ENCODE measurements at regions not wholly inside any gene's neighbourhood (a gene's known extent, or its start where the extent isn't known, plus 50 kb on each side); places are given as distances from the start of the nearest gene placed in this dataset.

GRCh38 chr3:148092624-148093347 lies 604.9 kb upstream of the AGTR1 start:
- DNase-seq, result no peak

DNA sequence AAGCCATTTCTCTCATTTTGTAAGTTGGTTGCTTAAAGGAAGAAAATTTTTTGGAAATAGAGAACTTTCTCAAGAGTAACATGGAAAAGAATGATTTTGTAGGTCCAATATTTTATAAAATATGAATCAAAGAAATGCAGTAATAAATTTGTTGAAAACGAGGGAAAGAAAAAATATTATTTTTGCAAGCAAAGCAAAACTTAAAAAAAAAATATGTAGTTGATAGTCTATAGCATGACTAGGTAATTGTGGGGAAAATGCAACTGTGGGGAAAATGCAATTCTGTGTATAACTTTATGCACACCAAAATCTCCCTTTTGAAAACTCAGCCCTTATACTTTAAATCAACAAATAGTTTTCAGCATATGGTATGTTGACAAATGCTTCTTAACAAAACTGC lies 604.0 kb upstream of the AGTR1 start:
- DNase-seq, result no peak

GRCh38 chr3:148095962-148096361 lies 601.7 kb upstream of the AGTR1 start:
- DNase-seq, result no peak

DNA sequence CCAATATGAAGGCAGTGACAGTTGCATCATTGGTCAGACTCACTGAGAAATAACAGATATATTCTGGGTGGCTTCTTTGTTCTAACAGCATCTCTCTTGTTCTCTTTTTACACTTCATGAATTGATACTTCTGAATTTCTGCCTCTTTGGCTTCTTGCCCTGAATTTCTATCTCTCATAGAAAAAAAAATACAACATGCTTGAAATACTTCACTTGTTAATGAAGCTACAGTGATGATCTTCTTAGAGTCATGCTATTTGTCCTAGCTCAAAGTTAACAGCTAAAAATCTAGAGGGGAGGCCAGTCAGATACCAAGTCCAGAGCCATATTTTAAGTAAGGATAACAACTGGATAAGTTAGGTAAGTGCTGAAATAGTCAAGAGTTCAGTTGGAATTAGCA lies 597.2 kb upstream of the AGTR1 start:
- DNase-seq, result no peak

- DNase-seq, result peak; percentile 45
Observed at GRCh38 chr3:148101061-148101460, 596.6 kb upstream of the AGTR1 start.

DNA sequence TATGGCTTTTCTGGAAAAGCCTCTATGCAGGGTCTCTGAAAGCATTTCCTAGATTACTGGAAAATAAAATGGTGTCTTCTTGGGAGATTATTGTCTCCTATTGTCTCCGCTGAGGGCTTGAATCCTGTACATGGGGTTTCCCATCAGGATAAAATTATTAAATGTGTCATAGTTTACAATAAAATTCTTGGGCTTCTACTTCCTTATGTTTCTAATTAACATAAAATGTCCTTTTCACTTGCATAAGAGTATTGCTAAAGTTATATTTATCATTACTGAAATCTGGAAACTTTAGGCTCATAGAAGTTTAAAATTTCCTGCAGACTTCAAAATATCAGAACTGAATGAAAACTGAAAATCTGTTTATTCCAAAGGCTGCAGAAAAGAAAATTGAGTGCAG lies 595.5 kb upstream of the AGTR1 start:
- DNase-seq, result no peak

DNA sequence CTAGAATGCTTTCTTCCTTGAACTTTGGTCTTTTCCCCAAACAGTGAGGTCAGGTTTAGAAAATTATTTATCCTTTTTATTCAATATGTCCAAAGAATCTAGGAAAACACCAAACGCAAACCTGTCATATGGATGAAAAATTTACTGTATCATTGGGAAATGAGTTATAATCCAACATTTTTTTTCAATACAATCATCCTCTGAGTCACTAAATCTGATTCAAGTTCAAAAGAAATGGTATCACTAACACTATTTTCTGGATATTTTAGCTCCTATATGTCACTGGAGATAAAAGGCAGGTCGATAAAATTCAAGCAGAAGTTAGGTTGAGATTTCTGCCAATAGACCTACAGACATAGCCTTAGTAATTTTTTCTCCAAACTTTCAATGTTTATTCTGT lies 591.6 kb upstream of the AGTR1 start:
- DNase-seq, result no peak

- DNase-seq, result no peak
Observed at GRCh38 chr3:148126956-148127355, 570.7 kb upstream of the AGTR1 start.

DNA sequence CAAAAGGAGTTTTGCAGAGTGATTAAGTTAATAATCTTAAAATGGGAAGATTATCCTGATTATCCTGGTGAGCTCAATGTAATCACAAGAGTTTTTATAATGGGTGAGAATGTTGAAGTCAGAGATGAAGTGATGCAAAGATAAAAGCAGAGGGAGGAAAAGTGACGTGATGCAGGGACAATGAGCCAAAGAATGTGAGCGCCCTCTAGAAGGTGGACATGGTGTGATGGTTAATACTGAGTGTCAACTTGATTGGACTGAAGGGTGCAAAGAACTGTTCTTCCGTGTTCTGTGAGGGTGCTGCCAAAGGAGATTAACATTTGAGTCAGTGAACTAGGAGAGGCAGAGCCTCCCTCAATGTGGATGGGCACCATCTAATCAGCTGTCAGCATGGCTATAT lies 569.6 kb upstream of the AGTR1 start:
- no peak for DNase-seq

DNA sequence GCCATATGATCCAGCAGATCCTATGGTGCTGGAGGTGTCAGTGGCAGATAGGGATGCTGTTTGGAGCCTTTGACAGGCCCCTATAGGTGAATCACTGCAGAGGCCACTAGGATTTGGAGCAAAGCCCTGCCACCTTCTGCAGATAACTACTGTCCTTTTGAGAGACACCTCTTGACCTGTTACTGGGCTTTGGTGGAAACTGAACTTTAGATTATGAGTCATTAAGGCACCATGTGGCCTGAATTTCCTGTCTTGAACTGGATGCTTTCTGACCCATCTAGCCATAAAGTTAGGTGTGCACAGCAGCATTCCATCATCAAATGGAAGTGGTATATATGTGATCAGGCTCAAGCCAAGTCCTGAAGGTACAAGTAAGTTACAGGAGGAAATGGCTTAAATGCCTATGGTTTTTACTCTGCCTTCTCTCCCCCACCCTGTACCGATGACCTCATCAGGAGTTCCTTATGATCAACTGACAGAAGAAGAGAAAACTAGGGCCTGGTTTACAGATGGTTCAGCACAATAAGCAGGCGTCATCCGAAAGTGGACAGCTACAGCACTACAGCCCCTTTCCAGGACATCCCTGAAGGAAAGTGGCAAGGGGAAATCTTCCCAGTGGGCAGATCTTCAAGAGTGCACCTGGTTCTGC lies 565.6 kb upstream of the AGTR1 start:
- DNase-seq, result no peak

- DNase-seq, result no peak
Observed at GRCh38 chr3:148136816-148137215, 560.9 kb upstream of the AGTR1 start.

DNA sequence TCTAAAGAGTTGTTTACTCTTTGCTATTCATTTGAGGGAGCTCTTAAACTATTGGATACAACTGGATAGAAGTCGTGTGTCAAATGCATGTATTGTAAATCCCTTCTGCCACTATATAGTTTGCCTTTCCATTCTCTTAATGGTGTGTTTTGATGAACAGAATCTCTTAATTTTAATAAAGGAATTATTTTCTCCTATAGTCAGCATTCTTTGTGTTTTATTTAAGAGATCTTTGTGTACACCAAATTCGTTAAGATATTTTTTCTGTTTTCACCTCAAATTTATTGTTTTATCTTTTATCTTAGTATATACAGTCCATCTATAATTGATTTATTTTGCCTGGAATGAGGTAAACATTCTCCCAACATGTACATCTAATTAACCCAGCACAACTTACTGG lies 551.5 kb upstream of the AGTR1 start:
- DNase-seq, result no peak

- DNase-seq, result no peak
Observed at GRCh38 chr3:148146947-148147826, 550.5 kb upstream of the AGTR1 start.

DNA sequence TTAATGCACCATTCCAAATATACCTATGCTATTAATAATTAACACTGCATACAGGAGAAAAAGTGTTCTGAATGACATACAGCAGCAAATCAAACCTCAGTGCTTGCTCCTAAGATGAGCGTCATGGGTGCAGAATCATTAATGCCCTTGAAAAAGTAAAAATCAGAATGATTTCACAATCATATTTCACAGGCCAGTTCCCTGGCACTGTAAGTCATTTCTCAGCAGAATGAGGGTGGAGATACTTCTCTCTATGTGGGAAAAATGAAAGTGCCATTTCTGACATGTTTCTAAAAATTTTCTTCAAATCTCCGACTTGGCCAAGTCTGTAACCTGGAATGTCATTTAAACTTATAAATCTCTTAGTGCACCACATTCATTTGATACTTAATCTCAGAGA lies 549.8 kb upstream of the AGTR1 start:
- no peak for DNase-seq

GRCh38 chr3:148149556-148149955 lies 548.1 kb upstream of the AGTR1 start:
- DNase-seq, result no peak

DNA sequence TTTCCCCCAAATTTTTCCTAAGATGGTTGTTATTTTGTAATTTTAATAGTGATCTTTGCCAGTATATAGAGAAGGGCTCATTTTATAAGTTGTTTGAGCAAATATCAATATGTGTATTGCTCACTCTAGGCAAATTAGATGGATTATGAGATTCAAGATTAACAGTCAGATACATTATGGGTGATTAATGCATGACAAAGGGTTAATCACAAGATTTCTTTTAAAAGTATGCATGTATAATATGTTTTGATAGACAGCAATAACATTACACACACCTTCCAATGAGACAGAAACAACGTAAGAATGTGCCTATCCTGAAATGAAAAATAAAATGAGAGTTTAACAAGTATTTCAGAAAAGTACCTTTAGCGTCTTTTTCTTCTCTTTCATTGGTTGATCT lies 547.6 kb upstream of the AGTR1 start:
- DNase-seq, result no peak

- no peak for DNase-seq
Observed at GRCh38 chr3:148158210-148158609, 539.5 kb upstream of the AGTR1 start.

GRCh38 chr3:148162132-148162531 lies 535.6 kb upstream of the AGTR1 start:
- no peak for DNase-seq

DNA sequence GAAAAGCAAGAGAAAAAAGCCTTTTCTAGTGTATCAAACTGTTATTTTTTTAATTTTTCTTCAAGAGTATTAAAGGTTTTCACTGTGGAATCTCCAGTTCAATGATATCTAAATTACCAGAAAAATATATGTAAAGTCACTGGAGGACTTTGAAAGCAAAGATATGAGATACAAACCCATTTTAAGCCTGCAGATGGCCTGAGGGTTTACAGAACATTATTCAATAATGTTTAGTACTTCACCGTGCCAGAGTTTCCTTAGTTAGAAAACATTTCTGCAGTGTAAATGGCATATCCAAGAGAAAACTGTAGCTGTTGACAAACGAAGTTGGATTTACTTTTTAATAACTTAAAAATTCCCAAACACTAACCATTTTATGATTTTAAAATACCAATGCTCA lies 529.4 kb upstream of the AGTR1 start:
- DNase-seq, result no peak

GRCh38 chr3:148173851-148174250 lies 523.9 kb upstream of the AGTR1 start:
- no peak for DNase-seq

GRCh38 chr3:148175214-148175613 lies 522.5 kb upstream of the AGTR1 start:
- no peak for DNase-seq

DNA sequence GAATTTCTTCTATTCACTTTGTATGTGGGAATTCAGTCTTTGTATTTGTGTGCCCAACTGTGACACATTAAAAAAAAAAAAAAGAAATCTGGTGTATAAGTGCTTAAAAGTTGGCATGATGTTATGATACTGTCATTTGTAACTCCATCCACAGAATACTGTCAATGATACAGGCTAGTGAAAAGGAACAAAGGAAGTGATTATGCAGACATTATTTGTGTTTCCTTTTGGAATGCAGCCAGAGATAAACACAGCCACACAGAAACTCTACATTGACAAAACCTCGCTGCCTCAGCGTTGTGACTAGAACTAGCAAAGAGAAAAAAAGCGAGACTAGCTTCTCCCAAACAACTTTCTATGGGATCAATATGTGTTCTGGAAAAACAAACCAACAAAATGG lies 519.2 kb upstream of the AGTR1 start:
- DNase-seq, result no peak

GRCh38 chr3:148184798-148185197 lies 512.9 kb upstream of the AGTR1 start:
- no peak for DNase-seq

DNA sequence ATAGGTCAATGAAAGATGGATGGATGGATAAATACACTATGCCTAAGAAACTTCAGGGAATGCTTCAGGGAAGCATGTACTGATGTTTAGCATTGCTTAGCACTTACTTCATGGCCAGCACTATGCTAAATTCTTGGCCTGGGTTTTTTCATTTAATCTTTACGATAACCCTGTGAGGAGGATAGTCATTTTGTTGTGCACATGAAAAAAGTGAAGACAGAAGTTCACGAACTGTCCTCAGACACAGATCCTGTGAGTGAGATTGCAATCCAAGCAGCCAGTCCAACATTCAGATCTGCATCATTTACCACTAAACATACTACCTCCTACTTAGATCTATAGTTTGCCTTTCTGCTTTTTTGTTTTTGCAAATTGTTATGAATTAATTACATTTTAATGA lies 510.8 kb upstream of the AGTR1 start:
- DNase-seq, result no peak

All from islet precursor cell (in vitro differentiated cells).